GM23338 (cell line): ENCODE measurements at regions not wholly inside any gene's neighbourhood (a gene's known extent, or its start where the extent isn't known, plus 50 kb on each side); places are given as distances from the start of the nearest gene placed in this dataset.

Experiments used
- ATAC-seq: fragments of 200-7000 bp; cut with Tn5 transposase; 3 replicates; pipeline ENCODE4 v1.9.1; 2020
- DNase-seq: peaks from one replicate; pipeline ENCODE4 v3.0.0-alpha.2; 2015; ENCODE audit warnings: low spot score
- H2AFZ ChIP-seq: fragments of 200-600 bp; sonication (generic); 2 replicates; pipeline ENCODE4 v1.8.0; 2016; ENCODE audit warnings: antibody characterized with exemption, mild to moderate bottlenecking, moderate library complexity
- H3F3A ChIP-seq: fragments of 200-600 bp; sonication (generic); replicated peaks from 2 replicates; pipeline ENCODE4 v1.8.0; 2017; ENCODE audit warnings: antibody characterized with exemption, mixed run types, low read depth
- H3K27ac ChIP-seq: fragments of 200-600 bp; sonication (generic); 2 replicates; pipeline ENCODE4 v1.6.1; 2016; ENCODE audit warnings: low read depth
- H3K27me3 ChIP-seq: fragments of 200-600 bp; sonication (generic); 2 replicates; pipeline ENCODE4 v1.8.0; 2016; ENCODE audit warnings: mild to moderate bottlenecking, mixed run types, moderate library complexity; ENCODE audit not compliant: insufficient read depth
- H3K36me3 ChIP-seq: fragments of 200-600 bp; sonication (generic); 2 replicates; pipeline ENCODE4 v1.8.0; 2016; ENCODE audit warnings: mild to moderate bottlenecking; ENCODE audit not compliant: insufficient read depth
- H3K4me1 ChIP-seq: fragments of 200-600 bp; sonication (generic); 2 replicates; pipeline ENCODE4 v1.8.0; 2016; ENCODE audit warnings: mild to moderate bottlenecking, moderate library complexity; ENCODE audit not compliant: insufficient read depth
- H3K4me2 ChIP-seq: fragments of 200-600 bp; sonication (generic); 2 replicates; pipeline ENCODE4 v1.7.1; 2017; ENCODE audit warnings: mixed run types
- H3K4me3 ChIP-seq: fragments of 200-600 bp; sonication (generic); 2 replicates; pipeline ENCODE4 v1.6.1; 2016; ENCODE audit warnings: mixed run types
- H3K79me2 ChIP-seq: fragments of 200-600 bp; sonication (generic); replicated peaks from 2 replicates; pipeline ENCODE4 v1.8.0; 2017; ENCODE audit warnings: mild to moderate bottlenecking; ENCODE audit not compliant: insufficient read depth
- H3K9me2 ChIP-seq: fragments of 200-600 bp; sonication (generic); 2 replicates; pipeline ENCODE4 v1.8.0; 2017; ENCODE audit not compliant: insufficient read depth
- H4K20me1 ChIP-seq: fragments of 200-600 bp; sonication (generic); replicated peaks from 2 replicates; pipeline ENCODE4 v1.8.0; 2017; ENCODE audit warnings: mild to moderate bottlenecking; ENCODE audit not compliant: insufficient read depth
- H3K27ac Mint-ChIP-seq: 2 replicates; pipeline ENCODE4 v1.8.0; 2020; ENCODE audit warnings: inconsistent platforms, mild to moderate bottlenecking, moderate library complexity, mixed read lengths
- H3K27me3 Mint-ChIP-seq: 3 replicates; pipeline ENCODE4 v1.8.0; 2022; ENCODE audit warnings: low read depth, mild to moderate bottlenecking, moderate library complexity, mixed read lengths, inconsistent platforms; ENCODE audit not compliant: insufficient read depth, poor library complexity
- H3K36me3 Mint-ChIP-seq: 3 replicates; pipeline ENCODE4 v1.8.0; 2021; ENCODE audit warnings: low read depth, mild to moderate bottlenecking, inconsistent platforms, moderate library complexity, mixed read lengths
- H3K4me1 Mint-ChIP-seq: 3 replicates; pipeline ENCODE4 v1.8.0; 2020; ENCODE audit warnings: mild to moderate bottlenecking, inconsistent platforms, mixed read lengths
- H3K4me3 Mint-ChIP-seq: 3 replicates; pipeline ENCODE4 v1.8.0; 2021; ENCODE audit warnings: moderate library complexity, mild to moderate bottlenecking, inconsistent platforms, mixed read lengths
- H3K9me3 Mint-ChIP-seq: 3 replicates; pipeline ENCODE4 v1.8.0; 2020; ENCODE audit warnings: moderate library complexity, mild to moderate bottlenecking, inconsistent platforms, mixed read lengths
- CTCF ChIP-seq, 2 experiments: fragments of 200-600 bp in 1 of 2; sonication (generic) in 1 of 2; conservative IDR thresholded peaks; 2 replicates each; pipeline versions ENCODE4 v1.5.1 to v1.6.1; 2016 to 2017; ENCODE audit warnings: antibody characterized with exemption in 2 of 2, low read depth in 2 of 2, mild to moderate bottlenecking in 2 of 2, moderate library complexity in 1 of 2
- ETS1 ChIP-seq: IDR thresholded peaks from 2 replicates; pipeline ENCODE4 v1.6.1; 2016; ENCODE audit warnings: antibody characterized with exemption
- EZH2phosphoT487 ChIP-seq: fragments of 200-600 bp; sonication (generic); IDR thresholded peaks from one replicate; pipeline ENCODE4 v1.8.1; 2018; ENCODE audit warnings: antibody characterized with exemption; ENCODE audit not compliant: unreplicated experiment
- NANOG ChIP-seq: IDR thresholded peaks from 2 replicates; pipeline ENCODE4 v1.6.1; 2016; ENCODE audit warnings: antibody characterized with exemption, borderline replicate concordance
- POLR2AphosphoS5 ChIP-seq: IDR thresholded peaks from 2 replicates; pipeline ENCODE4 v1.6.1; 2016; ENCODE audit warnings: antibody characterized with exemption, low read depth
- REST ChIP-seq: IDR thresholded peaks from one replicate; pipeline ENCODE4 v1.6.1; 2018; ENCODE audit warnings: antibody characterized with exemption; ENCODE audit not compliant: unreplicated experiment
- STAT1 ChIP-seq: IDR thresholded peaks from one replicate; pipeline ENCODE4 v1.6.1; 2016; ENCODE audit warnings: antibody characterized with exemption; ENCODE audit not compliant: unreplicated experiment
- ZNF114 ChIP-seq: fragments of 250-450 bp; sonication (Bioruptor Pico); IDR thresholded peaks from 2 replicates; pipeline ENCODE4 v1.5.0; 2020; ENCODE audit warnings: mild to moderate bottlenecking, moderate library complexity
- ZNF331 ChIP-seq: fragments of 250-450 bp; sonication (Bioruptor Pico); IDR thresholded peaks from 2 replicates; pipeline ENCODE4 v1.5.0; 2020; ENCODE audit warnings: low read depth, mild to moderate bottlenecking, moderate library complexity
- ZNF462 ChIP-seq: fragments of 250-450 bp; sonication (Bioruptor Pico); IDR thresholded peaks from 2 replicates; pipeline ENCODE4 v1.5.0; 2020; ENCODE audit warnings: mild to moderate bottlenecking, moderate library complexity

- Histone ChIP-seq H3F3A (no peaks in the 10 kb centered on the region), H3K79me2 (no peaks in the 10 kb centered on the region)
- peaks cover 40% of the 10 kb centered on the region for H3K9me3 Mint-ChIP-seq
Observed at GRCh38 chr6:164356814-164357213, 942.3 kb downstream of the QKI start.

More at GRCh38 chr6:164356814-164357213, 942.3 kb downstream of the QKI start:
- TF ChIP-seq ZNF462 (CRISPR knock-in tag) (no peak), STAT1 (no peak), ZNF331 (CRISPR knock-in tag) (no peak), EZH2phosphoT487 (no peak), REST (no peak), ETS1 (no peak), NANOG (no peak), POLR2AphosphoS5 (no peak), ZNF114 (CRISPR knock-in tag) (no peak), CTCF (conservative IDR thresholded peaks at IDR 0.05; ENCODE audit: low read depth in 2 of 2) (no peak)
- Histone ChIP-seq H3K4me2 (no peak overlapping the region), H3K36me3 (no peaks in the 10 kb centered on the region; the same call in 1 of the 2 replicates), H3K4me1 (peaks cover 6% of the 10 kb centered on the region), H2AFZ (no peak overlapping the region), H3K27me3 (no peaks in the 10 kb centered on the region), H4K20me1 (no peaks in the 10 kb centered on the region), H3K4me3 (no peak overlapping the region), H3K9me2 (peaks cover 20% of the 10 kb centered on the region), H3K27ac (no peak overlapping the region)
- ATAC-seq (no peak), DNase-seq (no peak)
- peaks cover 4% of the 10 kb centered on the region; the same call in 2 of the 3 replicates for H3K4me1 Mint-ChIP-seq
- no peak overlapping the region for H3K4me3 Mint-ChIP-seq
- H3K27me3 Mint-ChIP-seq = peaks cover 2% of the 10 kb centered on the region
- H3K27ac Mint-ChIP-seq = no peak overlapping the region
- H3K36me3 Mint-ChIP-seq = peaks cover 30% of the 10 kb centered on the region
